Ovary (tissue), 3 donors: ENCODE measurements at regions not wholly inside any gene's neighbourhood (a gene's known extent, or its start where the extent isn't known, plus 50 kb on each side); places are given as distances from the start of the nearest gene placed in this dataset.

ENCODE experiments used
- POLR2A ChIP-seq: fragments of 450-650 bp; IDR thresholded peaks from one replicate; pipeline ENCODE4 v1.6.1; 2017; ENCODE audit warnings: antibody characterized with exemption, mild to moderate bottlenecking, moderate library complexity
- TF ChIP-seq, protein P1 (sequence below), 3 donors: fragments of 450-650 bp in 2 of 3; fragments of 200-600 bp in 1 of 3; IDR thresholded peaks; one replicate each; pipeline versions ENCODE4 v1.5.1 to v1.8.0; 2016 to 2022; ENCODE audit warnings: antibody characterized with exemption in 3 of 3, mild to moderate bottlenecking in 1 of 3
- donor health status: DM: no; HTN: no; CAD: no.

DNA sequence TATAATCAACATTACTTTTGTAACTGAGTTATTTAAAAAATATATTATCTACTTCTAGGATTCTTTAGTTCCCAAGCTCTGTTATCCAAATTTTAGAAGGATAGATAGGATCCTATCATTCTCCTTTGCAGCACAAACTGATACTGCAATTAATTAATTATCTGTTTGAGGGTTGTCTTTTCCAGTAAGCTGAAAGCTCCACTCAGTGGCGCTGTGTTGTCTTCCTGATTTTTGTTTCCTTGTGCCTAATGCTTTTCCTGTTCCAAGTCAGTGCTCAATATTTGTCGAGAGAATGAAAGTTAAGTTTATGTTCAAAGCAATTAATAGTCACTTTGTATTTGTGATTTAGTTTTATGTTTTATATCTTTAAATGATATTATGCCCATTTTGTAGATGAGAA lies 107.4 kb upstream of the ANK2 start:
- TF ChIP-seq, protein P1, sequence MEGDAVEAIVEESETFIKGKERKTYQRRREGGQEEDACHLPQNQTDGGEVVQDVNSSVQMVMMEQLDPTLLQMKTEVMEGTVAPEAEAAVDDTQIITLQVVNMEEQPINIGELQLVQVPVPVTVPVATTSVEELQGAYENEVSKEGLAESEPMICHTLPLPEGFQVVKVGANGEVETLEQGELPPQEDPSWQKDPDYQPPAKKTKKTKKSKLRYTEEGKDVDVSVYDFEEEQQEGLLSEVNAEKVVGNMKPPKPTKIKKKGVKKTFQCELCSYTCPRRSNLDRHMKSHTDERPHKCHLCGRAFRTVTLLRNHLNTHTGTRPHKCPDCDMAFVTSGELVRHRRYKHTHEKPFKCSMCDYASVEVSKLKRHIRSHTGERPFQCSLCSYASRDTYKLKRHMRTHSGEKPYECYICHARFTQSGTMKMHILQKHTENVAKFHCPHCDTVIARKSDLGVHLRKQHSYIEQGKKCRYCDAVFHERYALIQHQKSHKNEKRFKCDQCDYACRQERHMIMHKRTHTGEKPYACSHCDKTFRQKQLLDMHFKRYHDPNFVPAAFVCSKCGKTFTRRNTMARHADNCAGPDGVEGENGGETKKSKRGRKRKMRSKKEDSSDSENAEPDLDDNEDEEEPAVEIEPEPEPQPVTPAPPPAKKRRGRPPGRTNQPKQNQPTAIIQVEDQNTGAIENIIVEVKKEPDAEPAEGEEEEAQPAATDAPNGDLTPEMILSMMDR (IDR thresholded peaks at IDR 0.05), result no peak
- no peak for TF ChIP-seq POLR2A
